Fibroblast of lung (primary cell): ENCODE measurements at regions not wholly inside any gene's neighbourhood (a gene's known extent, or its start where the extent isn't known, plus 50 kb on each side); places are given as distances from the start of the nearest gene placed in this dataset.
A peak's percentile ranks its signal among the peaks of the same experiment; 100 is the strongest.

Experiments
- CTCF ChIP-seq, 2 donors: IDR thresholded peaks in 1 of 2; conservative IDR thresholded peaks in 1 of 2; 1 replicate in 1 of 2; 2 replicates in 1 of 2; pipeline ENCODE4 v1.5.1; 2011 to 2012; ENCODE audit warnings: low read length in 2 of 2, control low read depth in 1 of 2, inconsistent platforms in 1 of 2, low read depth in 1 of 2, mild to moderate bottlenecking in 1 of 2
- EZH2 ChIP-seq: IDR thresholded peaks from 2 replicates; pipeline ENCODE4 v1.5.1; 2012; ENCODE audit warnings: low read length, control low read depth, mild to moderate bottlenecking; ENCODE audit errors: missing control alignments

GRCh38 chr13:27354379-27354778, 70.0 kb upstream of the GTF3A start:
- TF ChIP-seq CTCF (conservative IDR thresholded peaks at IDR 0.05 in 1 of 2, IDR thresholded peaks at IDR 0.05 in 1 of 2; ENCODE audit: low read depth in 1 of 2, low read length in 2 of 2) (peak; percentile 34 to 37), EZH2 (no peak)
